ENCODE measurements at regions not wholly inside any gene's neighbourhood (a gene's known extent, or its start where the extent isn't known, plus 50 kb on each side); places are given as distances from the start of the nearest gene placed in this dataset.

- H3K4me3 ChIP-seq (ENCODE audit: insufficient read depth, low read depth, low read length), result no peak overlapping the region
- no peaks in the 10 kb centered on the region for H3K27me3 ChIP-seq (ENCODE audit: control insufficient read depth, insufficient read depth, low read length)
- H3K36me3 ChIP-seq (replicated peaks; ENCODE audit: control insufficient read depth, insufficient read depth, low read length), result no peaks in the 10 kb centered on the region
- no peak for DNase-seq
Measured at GRCh38 chrX:20954014-20954413, 420.2 kb upstream of the CNKSR2 start.

GRCh38 chrX:20952180-20952579, 422.0 kb upstream of the CNKSR2 start:
- H3K36me3 ChIP-seq (replicated peaks; ENCODE audit: control insufficient read depth, insufficient read depth, low read length), result no peaks in the 10 kb centered on the region
- no peak overlapping the region for H3K4me3 ChIP-seq (ENCODE audit: insufficient read depth, low read depth, low read length)
- DNase-seq, result no peak
- no peaks in the 10 kb centered on the region for H3K27me3 ChIP-seq (ENCODE audit: control insufficient read depth, insufficient read depth, low read length)

GRCh38 chrX:20951016-20951810, 423.0 kb upstream of the CNKSR2 start:
- DNase-seq, result no peak
- no peak overlapping the region for H3K4me3 ChIP-seq (ENCODE audit: insufficient read depth, low read depth, low read length)
- no peaks in the 10 kb centered on the region for H3K36me3 ChIP-seq (replicated peaks; ENCODE audit: control insufficient read depth, insufficient read depth, low read length)

GRCh38 chrX:20947411-20947912, 426.8 kb upstream of the CNKSR2 start:
- H3K4me3 ChIP-seq (ENCODE audit: insufficient read depth, low read depth, low read length), result no peak overlapping the region
- peak; percentile 17 for DNase-seq

More at GRCh38 chrX:20951016-20951810, 423.0 kb upstream of the CNKSR2 start:
- no peaks in the 10 kb centered on the region for H3K27me3 ChIP-seq (ENCODE audit: control insufficient read depth, insufficient read depth, low read length)

GRCh38 chrX:20913760-20914159, 460.5 kb upstream of the CNKSR2 start:
- Histone ChIP-seq H3K27me3 (ENCODE audit: control insufficient read depth, insufficient read depth, low read length) (no peaks in the 10 kb centered on the region), H3K4me3 (ENCODE audit: insufficient read depth, low read depth, low read length) (no peak overlapping the region), H3K36me3 (replicated peaks; ENCODE audit: control insufficient read depth, insufficient read depth, low read length) (no peaks in the 10 kb centered on the region)
- peak; percentile 51 for DNase-seq

More at GRCh38 chrX:20947411-20947912, 426.8 kb upstream of the CNKSR2 start:
- Histone ChIP-seq H3K36me3 (replicated peaks; ENCODE audit: control insufficient read depth, insufficient read depth, low read length) (no peaks in the 10 kb centered on the region), H3K27me3 (ENCODE audit: control insufficient read depth, insufficient read depth, low read length) (no peaks in the 10 kb centered on the region)

- H3K27me3 ChIP-seq (ENCODE audit: control insufficient read depth, insufficient read depth, low read length), result no peaks in the 10 kb centered on the region
- no peak overlapping the region for H3K4me3 ChIP-seq (ENCODE audit: insufficient read depth, low read depth, low read length)
- H3K36me3 ChIP-seq (replicated peaks; ENCODE audit: control insufficient read depth, insufficient read depth, low read length), result no peaks in the 10 kb centered on the region
- no peak for DNase-seq
Measured at GRCh38 chrX:20906571-20906970, 467.6 kb upstream of the CNKSR2 start.

GRCh38 chrX:20884565-20884964, 489.7 kb upstream of the CNKSR2 start:
- Histone ChIP-seq H3K27me3 (ENCODE audit: control insufficient read depth, insufficient read depth, low read length) (no peaks in the 10 kb centered on the region), H3K4me3 (ENCODE audit: insufficient read depth, low read depth, low read length) (no peak overlapping the region), H3K36me3 (replicated peaks; ENCODE audit: control insufficient read depth, insufficient read depth, low read length) (no peaks in the 10 kb centered on the region)
- no peak for DNase-seq

- Histone ChIP-seq H3K36me3 (replicated peaks; ENCODE audit: control insufficient read depth, insufficient read depth, low read length) (no peaks in the 10 kb centered on the region), H3K27me3 (ENCODE audit: control insufficient read depth, insufficient read depth, low read length) (no peaks in the 10 kb centered on the region), H3K4me3 (ENCODE audit: insufficient read depth, low read depth, low read length) (no peak overlapping the region)
- no peak for DNase-seq
Measured at GRCh38 chrX:20863649-20864048, 510.6 kb upstream of the CNKSR2 start.

- no peak for DNase-seq
Measured at GRCh38 chrX:20861113-20861512, 513.1 kb upstream of the CNKSR2 start.

GRCh38 chrX:20857746-20858145, 516.5 kb upstream of the CNKSR2 start:
- peak; percentile 26 for DNase-seq
- no peak overlapping the region for H3K4me3 ChIP-seq (ENCODE audit: insufficient read depth, low read depth, low read length)
- no peaks in the 10 kb centered on the region for H3K36me3 ChIP-seq (replicated peaks; ENCODE audit: control insufficient read depth, insufficient read depth, low read length)
- no peaks in the 10 kb centered on the region for H3K27me3 ChIP-seq (ENCODE audit: control insufficient read depth, insufficient read depth, low read length)

More at GRCh38 chrX:20861113-20861512, 513.1 kb upstream of the CNKSR2 start:
- H3K4me3 ChIP-seq (ENCODE audit: insufficient read depth, low read depth, low read length), result no peak overlapping the region
- H3K27me3 ChIP-seq (ENCODE audit: control insufficient read depth, insufficient read depth, low read length), result no peaks in the 10 kb centered on the region
- H3K36me3 ChIP-seq (replicated peaks; ENCODE audit: control insufficient read depth, insufficient read depth, low read length), result no peaks in the 10 kb centered on the region

GRCh38 chrX:20838477-20838876, 535.7 kb upstream of the CNKSR2 start:
- no peak overlapping the region for H3K4me3 ChIP-seq (ENCODE audit: insufficient read depth, low read depth, low read length)
- no peaks in the 10 kb centered on the region for H3K27me3 ChIP-seq (ENCODE audit: control insufficient read depth, insufficient read depth, low read length)
- no peaks in the 10 kb centered on the region for H3K36me3 ChIP-seq (replicated peaks; ENCODE audit: control insufficient read depth, insufficient read depth, low read length)
- DNase-seq, result no peak

- no peak for DNase-seq
- no peak overlapping the region for H3K4me3 ChIP-seq (ENCODE audit: insufficient read depth, low read depth, low read length)
- no peaks in the 10 kb centered on the region for H3K27me3 ChIP-seq (ENCODE audit: control insufficient read depth, insufficient read depth, low read length)
- H3K36me3 ChIP-seq (replicated peaks; ENCODE audit: control insufficient read depth, insufficient read depth, low read length), result no peaks in the 10 kb centered on the region
Measured at GRCh38 chrX:20829665-20830491, 544.3 kb upstream of the CNKSR2 start.

- Histone ChIP-seq H3K4me3 (ENCODE audit: insufficient read depth, low read depth, low read length) (no peak overlapping the region), H3K36me3 (replicated peaks; ENCODE audit: control insufficient read depth, insufficient read depth, low read length) (no peaks in the 10 kb centered on the region), H3K27me3 (ENCODE audit: control insufficient read depth, insufficient read depth, low read length) (no peaks in the 10 kb centered on the region)
- no peak for DNase-seq
Measured at GRCh38 chrX:20825984-20826383, 548.2 kb upstream of the CNKSR2 start.

- H3K36me3 ChIP-seq (replicated peaks; ENCODE audit: control insufficient read depth, insufficient read depth, low read length), result no peaks in the 10 kb centered on the region
- H3K27me3 ChIP-seq (ENCODE audit: control insufficient read depth, insufficient read depth, low read length), result no peaks in the 10 kb centered on the region
- no peak for DNase-seq
- H3K4me3 ChIP-seq (ENCODE audit: insufficient read depth, low read depth, low read length), result no peak overlapping the region
Measured at GRCh38 chrX:20803971-20804370, 537.3 kb upstream of the RPS6KA3 start.

- H3K27me3 ChIP-seq (ENCODE audit: control insufficient read depth, insufficient read depth, low read length), result no peaks in the 10 kb centered on the region
- H3K36me3 ChIP-seq (replicated peaks; ENCODE audit: control insufficient read depth, insufficient read depth, low read length), result no peaks in the 10 kb centered on the region
- no peak for DNase-seq
- no peak overlapping the region for H3K4me3 ChIP-seq (ENCODE audit: insufficient read depth, low read depth, low read length)
Measured at GRCh38 chrX:20802036-20802435, 535.3 kb upstream of the RPS6KA3 start.
